Kidney glomerular epithelial cell (primary cell): ENCODE measurements at regions not wholly inside any gene's neighbourhood (a gene's known extent, or its start where the extent isn't known, plus 50 kb on each side); places are given as distances from the start of the nearest gene placed in this dataset.

Experiments
- DNase-seq: peaks from one replicate; lab custom pipeline; 2025; lab: John Stamatoyannopoulos, UW

GRCh38 chr17:34527908-34528470, 51.4 kb upstream of the TMEM132E start:
- DNase-seq = no peak

GRCh38 chr17:34527136-34527907, 52.1 kb upstream of the TMEM132E start:
- DNase-seq = no peak

GRCh38 chr17:34525651-34526050, 53.7 kb upstream of the TMEM132E start:
- DNase-seq = no peak

- no peak for DNase-seq
Measured at GRCh38 chr17:34521955-34522354, 57.4 kb upstream of the TMEM132E start.

GRCh38 chr17:34519282-34519681, 60.1 kb upstream of the TMEM132E start:
- DNase-seq = no peak

GRCh38 chr17:34517406-34517805, 62.0 kb upstream of the TMEM132E start:
- DNase-seq = no peak

- no peak for DNase-seq
Measured at GRCh38 chr17:34511931-34512330, 67.5 kb upstream of the TMEM132E start.

GRCh38 chr17:34511265-34511664, 68.1 kb upstream of the TMEM132E start:
- no peak for DNase-seq

GRCh38 chr17:34504814-34505484, 74.4 kb upstream of the TMEM132E start:
- no peak for DNase-seq

GRCh38 chr17:34503528-34504195, 75.7 kb upstream of the TMEM132E start:
- DNase-seq = no peak

- DNase-seq = no peak
Measured at GRCh38 chr17:34502426-34502825, 77.0 kb upstream of the TMEM132E start.

GRCh38 chr17:34499576-34499975, 79.8 kb upstream of the TMEM132E start:
- peak; percentile 28 for DNase-seq

GRCh38 chr17:34493917-34494316, 85.5 kb upstream of the TMEM132E start:
- DNase-seq = no peak

GRCh38 chr17:34487626-34488025, 91.8 kb upstream of the TMEM132E start:
- DNase-seq = no peak

- DNase-seq = no peak
Measured at GRCh38 chr17:34486761-34487160, 92.6 kb upstream of the TMEM132E start.

GRCh38 chr17:34485999-34486398, 93.4 kb upstream of the TMEM132E start:
- DNase-seq = no peak

GRCh38 chr17:34484193-34484733, 95.1 kb upstream of the TMEM132E start:
- DNase-seq = no peak

- DNase-seq = no peak
Measured at GRCh38 chr17:34482730-34483129, 96.7 kb upstream of the TMEM132E start.

GRCh38 chr17:34481779-34482178, 97.6 kb upstream of the TMEM132E start:
- no peak for DNase-seq

GRCh38 chr17:34479371-34479770, 100.0 kb upstream of the TMEM132E start:
- DNase-seq = no peak

GRCh38 chr17:34478244-34478643, 101.1 kb upstream of the TMEM132E start:
- no peak for DNase-seq

- no peak for DNase-seq
Measured at GRCh38 chr17:34475296-34475695, 104.1 kb upstream of the TMEM132E start.
